Central memory CD8-positive, alpha-beta T cell (primary cell): ENCODE measurements at regions not wholly inside any gene's neighbourhood (a gene's known extent, or its start where the extent isn't known, plus 50 kb on each side); places are given as distances from the start of the nearest gene placed in this dataset.

ENCODE experiments used
- ATAC-seq: fragments of 150-1000 bp; cut with Tn5 transposase; replicated peaks from 2 replicates; pipeline ENCODE4 v1.10.0; 2022; ENCODE audit warnings: mild to moderate bottlenecking, moderate FRiP score, moderate number of reproducible peaks; ENCODE audit not compliant: poor library complexity, severe bottlenecking; ENCODE audit errors: extremely low read depth
- DNase-seq, 2 donors: peaks; one replicate each; pipeline ENCODE4 v3.0.0; 2021; ENCODE audit warnings: low spot score in 2 of 2
- H3K27ac Mint-ChIP-seq: one replicate; pipeline ENCODE4 v1.8.0; 2022; ENCODE audit warnings: low read depth, mild to moderate bottlenecking, moderate library complexity, mixed read lengths
- H3K27me3 Mint-ChIP-seq: one replicate; pipeline ENCODE4 v1.8.0; 2022; ENCODE audit warnings: mixed read lengths
- H3K36me3 Mint-ChIP-seq: one replicate; pipeline ENCODE4 v1.8.0; 2022; ENCODE audit warnings: mild to moderate bottlenecking, moderate library complexity, mixed read lengths; ENCODE audit not compliant: insufficient read depth
- H3K4me1 Mint-ChIP-seq: one replicate; pipeline ENCODE4 v1.8.0; 2022; ENCODE audit warnings: mixed read lengths
- H3K4me3 Mint-ChIP-seq: one replicate; pipeline ENCODE4 v1.8.0; 2022; ENCODE audit warnings: mild to moderate bottlenecking, moderate library complexity, mixed read lengths
- H3K9me3 Mint-ChIP-seq: one replicate; pipeline ENCODE4 v1.8.0; 2022; ENCODE audit warnings: mixed read lengths

- DNase-seq (peak in 1 of 2 donors; percentile 5), ATAC-seq (no peak)
- H3K27ac Mint-ChIP-seq = no peak overlapping the region
- no peaks in the 10 kb centered on the region for H3K9me3 Mint-ChIP-seq
- H3K36me3 Mint-ChIP-seq = no peaks in the 10 kb centered on the region
- no peaks in the 10 kb centered on the region for H3K4me1 Mint-ChIP-seq
- peaks cover 17% of the 10 kb centered on the region for H3K27me3 Mint-ChIP-seq
- H3K4me3 Mint-ChIP-seq = no peak overlapping the region
Measured at GRCh38 chr22:48945621-48946458, 881.8 kb downstream of the BRD1 start.

GRCh38 chr22:48944751-48945620 is 882.7 kb downstream of the BRD1 start:
- Mint-ChIP-seq H3K9me3 (no peaks in the 10 kb centered on the region), H3K36me3 (no peaks in the 10 kb centered on the region), H3K27me3 (peaks cover 8% of the 10 kb centered on the region), H3K4me3 (no peak overlapping the region), H3K27ac (no peak overlapping the region), H3K4me1 (no peaks in the 10 kb centered on the region)
- ATAC-seq (no peak), DNase-seq (peak in 1 of 2 donors; percentile 5)

- Mint-ChIP-seq H3K4me1 (no peaks in the 10 kb centered on the region), H3K27ac (no peak overlapping the region), H3K4me3 (no peak overlapping the region), H3K27me3 (peaks cover 2% of the 10 kb centered on the region), H3K9me3 (no peaks in the 10 kb centered on the region), H3K36me3 (no peaks in the 10 kb centered on the region)
- DNase-seq = no peak
- ATAC-seq = no peak
Measured at GRCh38 chr22:48944433-48944750, 883.3 kb downstream of the BRD1 start.

- Mint-ChIP-seq H3K4me1 (no peaks in the 10 kb centered on the region), H3K36me3 (no peaks in the 10 kb centered on the region), H3K27ac (no peak overlapping the region), H3K4me3 (no peak overlapping the region), H3K9me3 (no peaks in the 10 kb centered on the region), H3K27me3 (no peaks in the 10 kb centered on the region)
- peak in 1 of 2 donors; percentile 6 for DNase-seq
- ATAC-seq = no peak
Measured at GRCh38 chr22:48943567-48944432, 883.9 kb downstream of the BRD1 start.

GRCh38 chr22:48942698-48943566 is 884.7 kb downstream of the BRD1 start:
- Mint-ChIP-seq H3K27me3 (no peaks in the 10 kb centered on the region), H3K4me1 (no peaks in the 10 kb centered on the region), H3K4me3 (no peak overlapping the region), H3K9me3 (no peaks in the 10 kb centered on the region), H3K36me3 (no peaks in the 10 kb centered on the region), H3K27ac (no peak overlapping the region)
- ATAC-seq (no peak), DNase-seq (peak in 1 of 2 donors; percentile 4)

- Mint-ChIP-seq H3K27ac (no peak overlapping the region), H3K4me1 (no peaks in the 10 kb centered on the region), H3K9me3 (no peaks in the 10 kb centered on the region), H3K4me3 (no peak overlapping the region), H3K36me3 (no peaks in the 10 kb centered on the region), H3K27me3 (no peaks in the 10 kb centered on the region)
- ATAC-seq = no peak
- peak in 1 of 2 donors; percentile 4 for DNase-seq
Measured at GRCh38 chr22:48941903-48942575, 885.6 kb downstream of the BRD1 start.

- H3K9me3 Mint-ChIP-seq = no peaks in the 10 kb centered on the region
- no peak overlapping the region for H3K4me3 Mint-ChIP-seq
- no peaks in the 10 kb centered on the region for H3K27me3 Mint-ChIP-seq
- DNase-seq (no peak), ATAC-seq (no peak)
- H3K27ac Mint-ChIP-seq = no peak overlapping the region
- no peaks in the 10 kb centered on the region for H3K36me3 Mint-ChIP-seq
- H3K4me1 Mint-ChIP-seq = no peaks in the 10 kb centered on the region
Measured at GRCh38 chr22:48941033-48941902, 886.4 kb downstream of the BRD1 start.

- no peaks in the 10 kb centered on the region for H3K36me3 Mint-ChIP-seq
- no peaks in the 10 kb centered on the region for H3K4me1 Mint-ChIP-seq
- H3K4me3 Mint-ChIP-seq = no peak overlapping the region
- DNase-seq (no peak), ATAC-seq (no peak)
- H3K27ac Mint-ChIP-seq = no peak overlapping the region
- H3K9me3 Mint-ChIP-seq = no peaks in the 10 kb centered on the region
- H3K27me3 Mint-ChIP-seq = no peaks in the 10 kb centered on the region
Measured at GRCh38 chr22:48940266-48941032, 887.2 kb downstream of the BRD1 start.

- Mint-ChIP-seq H3K9me3 (no peaks in the 10 kb centered on the region), H3K36me3 (no peaks in the 10 kb centered on the region), H3K4me3 (no peak overlapping the region), H3K4me1 (no peaks in the 10 kb centered on the region), H3K27me3 (peaks cover 4% of the 10 kb centered on the region), H3K27ac (no peak overlapping the region)
- DNase-seq (no peak), ATAC-seq (no peak)
Measured at GRCh38 chr22:48939441-48940265, 888.0 kb downstream of the BRD1 start.

- Mint-ChIP-seq H3K9me3 (no peaks in the 10 kb centered on the region), H3K36me3 (no peaks in the 10 kb centered on the region), H3K4me1 (no peaks in the 10 kb centered on the region), H3K4me3 (no peak overlapping the region), H3K27me3 (peaks cover 9% of the 10 kb centered on the region), H3K27ac (no peak overlapping the region)
- DNase-seq = no peak
- no peak for ATAC-seq
Measured at GRCh38 chr22:48938741-48939140, 888.9 kb downstream of the BRD1 start.
